Smooth muscle cell (in vitro differentiated cells): ENCODE measurements at regions not wholly inside any gene's neighbourhood (a gene's known extent, or its start where the extent isn't known, plus 50 kb on each side); places are given as distances from the start of the nearest gene placed in this dataset.

ENCODE experiments used
- DNase-seq: peaks from one replicate; lab custom pipeline; 2025; ENCODE audit not compliant: unreplicated experiment; lab: John Stamatoyannopoulos, UW
- H2AFZ ChIP-seq: fragments of 200-600 bp; sonication (generic); 2 replicates; pipeline ENCODE4 v1.6.0; 2016; ENCODE audit warnings: antibody characterized with exemption, low read depth, mild to moderate bottlenecking
- H3F3A ChIP-seq: fragments of 200-600 bp; sonication (generic); 2 replicates; pipeline ENCODE4 v1.6.0; 2017; ENCODE audit warnings: antibody characterized with exemption, low read depth
- H3K27ac ChIP-seq: fragments of 200-600 bp; sonication (generic); 2 replicates; pipeline ENCODE4 v1.5.1; 2016; ENCODE audit warnings: low read depth, mild to moderate bottlenecking
- H3K27me3 ChIP-seq: fragments of 200-600 bp; sonication (generic); 2 replicates; pipeline ENCODE4 v1.6.1; 2016; ENCODE audit warnings: low read depth, mild to moderate bottlenecking
- H3K36me3 ChIP-seq: fragments of 200-600 bp; sonication (generic); 2 replicates; pipeline ENCODE4 v1.5.1; 2016; ENCODE audit warnings: low read depth
- H3K4me1 ChIP-seq: fragments of 200-600 bp; sonication (generic); 2 replicates; pipeline ENCODE4 v1.5.1; 2016; ENCODE audit warnings: low read depth
- H3K4me2 ChIP-seq: fragments of 200-600 bp; sonication (generic); 2 replicates; pipeline ENCODE4 v1.6.0; 2016; ENCODE audit warnings: mild to moderate bottlenecking
- H3K4me3 ChIP-seq: fragments of 200-600 bp; sonication (generic); 2 replicates; pipeline ENCODE4 v1.5.1; 2016; ENCODE audit warnings: mild to moderate bottlenecking
- H3K79me2 ChIP-seq: fragments of 200-600 bp; sonication (generic); 2 replicates; pipeline ENCODE4 v1.6.0; 2016; ENCODE audit warnings: low read depth, mild to moderate bottlenecking
- H3K9ac ChIP-seq: fragments of 200-600 bp; sonication (generic); 2 replicates; pipeline ENCODE4 v1.6.0; 2016; ENCODE audit warnings: low read depth
- H3K9me3 ChIP-seq: fragments of 200-600 bp; sonication (generic); replicated peaks from 2 replicates; pipeline ENCODE4 v1.5.1; 2016; ENCODE audit warnings: low read depth
- H4K20me1 ChIP-seq: fragments of 200-600 bp; sonication (generic); 2 replicates; pipeline ENCODE4 v1.6.0; 2016; ENCODE audit warnings: low read depth
- CTCF ChIP-seq: fragments of 200-600 bp; sonication (generic); IDR thresholded peaks from 2 replicates; pipeline ENCODE4 v1.5.1; 2017; ENCODE audit warnings: borderline replicate concordance, mild to moderate bottlenecking, antibody characterized with exemption; ENCODE audit not compliant: insufficient read depth, poor library complexity, severe bottlenecking
- WGBS: methylation state at CpG from one replicate; pipeline ENCODE4 v1.1.7; 2016; ENCODE audit warnings: low lambda C conversion rate; 5-methylcytosine and 5-hydroxymethylcytosine counted together

- no peak for TF ChIP-seq CTCF
- Histone ChIP-seq H3K9me3 (no peaks in the 10 kb centered on the region), H3K79me2 (no peaks in the 10 kb centered on the region), H3K4me2 (no peak overlapping the region), H3K9ac (no peak overlapping the region), H3K36me3 (no peaks in the 10 kb centered on the region), H3K27ac (no peak overlapping the region), H4K20me1 (peaks cover 12% of the 10 kb centered on the region), H3K4me3 (no peak overlapping the region), H3K27me3 (no peaks in the 10 kb centered on the region), H3K4me1 (peaks cover 22% of the 10 kb centered on the region), H3F3A (no peaks in the 10 kb centered on the region), H2AFZ (no peak overlapping the region)
- no peak for DNase-seq
- 57% methylated on average over 5 of the region's 5 CpGs for WGBS
Observed at GRCh38 chr3:124229420-124229819, 237.5 kb upstream of the ROPN1 start.

GRCh38 chr3:124229836-124230235, 237.9 kb upstream of the ROPN1 start:
- WGBS, result 100% methylated on average over 2 of the region's 2 CpGs
- DNase-seq, result no peak
- no peaks in the 10 kb centered on the region for H3K79me2 ChIP-seq

GRCh38 chr3:124230432-124230831, 238.5 kb upstream of the ROPN1 start:
- Histone ChIP-seq H3K27me3 (no peaks in the 10 kb centered on the region), H3K4me1 (peaks cover 22% of the 10 kb centered on the region), H3K4me3 (no peak overlapping the region), H2AFZ (no peak overlapping the region), H3F3A (no peaks in the 10 kb centered on the region), H3K27ac (no peak overlapping the region), H3K4me2 (no peak overlapping the region), H4K20me1 (peaks cover 6% of the 10 kb centered on the region), H3K36me3 (no peaks in the 10 kb centered on the region), H3K9ac (no peak overlapping the region), H3K9me3 (no peaks in the 10 kb centered on the region), H3K79me2 (no peaks in the 10 kb centered on the region)
- TF ChIP-seq CTCF, result no peak
- no peak for DNase-seq
- 86% methylated on average over 6 of the region's 6 CpGs for WGBS

More at GRCh38 chr3:124229836-124230235, 237.9 kb upstream of the ROPN1 start:
- H3K36me3 ChIP-seq, result no peaks in the 10 kb centered on the region
- no peaks in the 10 kb centered on the region for H3K9me3 ChIP-seq
- H3F3A ChIP-seq, result no peaks in the 10 kb centered on the region
- H3K4me3 ChIP-seq, result no peak overlapping the region
- no peak overlapping the region for H3K4me2 ChIP-seq
- H3K9ac ChIP-seq, result no peak overlapping the region
- no peak overlapping the region for H3K27ac ChIP-seq
- H2AFZ ChIP-seq, result no peak overlapping the region
- no peak for TF ChIP-seq CTCF
- peaks cover 22% of the 10 kb centered on the region for H3K4me1 ChIP-seq
- no peaks in the 10 kb centered on the region for H3K27me3 ChIP-seq
- peaks cover 10% of the 10 kb centered on the region for H4K20me1 ChIP-seq

GRCh38 chr3:124230998-124231397, 239.1 kb upstream of the ROPN1 start:
- peaks cover 22% of the 10 kb centered on the region for H3K4me1 ChIP-seq
- H3K27me3 ChIP-seq, result no peaks in the 10 kb centered on the region
- peaks cover 4% of the 10 kb centered on the region for H4K20me1 ChIP-seq
- no peaks in the 10 kb centered on the region for H3K79me2 ChIP-seq
- H3K36me3 ChIP-seq, result no peaks in the 10 kb centered on the region
- no peaks in the 10 kb centered on the region for H3F3A ChIP-seq
- DNase-seq, result no peak
- no peak overlapping the region for H3K4me3 ChIP-seq
- TF ChIP-seq CTCF, result no peak
- WGBS, result 75% methylated on average over 7 of the region's 7 CpGs
- H3K9me3 ChIP-seq, result no peaks in the 10 kb centered on the region
- no peak overlapping the region for H3K4me2 ChIP-seq
- H3K9ac ChIP-seq, result no peak overlapping the region
- no peak overlapping the region for H2AFZ ChIP-seq
- H3K27ac ChIP-seq, result no peak overlapping the region
